K562 (cell line): ENCODE measurements at regions not wholly inside any gene's neighbourhood (a gene's known extent, or its start where the extent isn't known, plus 50 kb on each side); places are given as distances from the start of the nearest gene placed in this dataset.

ENCODE experiments used
- ATAC-seq: fragments of 200-7000 bp; cut with Tn5 transposase; 3 replicates; pipeline ENCODE4 v1.9.1; 2020; ENCODE audit warnings: moderate library complexity
- BruUV-seq: library from RNA; stranded (reverse); fragments of 400-500 nt; replicated peaks from 2 replicates; lab custom pipeline; 2021; lab: Mats Ljungman, UMichigan
- CTCF ChIA-PET: fragments of 300-600 bp; formaldehyde crosslinking; extraction: SDS; loops from one replicate; lab custom pipeline; 2021; ENCODE audit warnings: low intra/inter-chr PET ratio; lab: Yijun Ruan, JAX
- POLR2A ChIA-PET: fragments of 300-600, 350-650 bp; sonication (Branson Sonifier 250); formaldehyde crosslinking; extraction: SDS; loops from one replicate; lab custom pipeline; 2021; ENCODE audit warnings: antibody characterized with exemption, inconsistent platforms; lab: Yijun Ruan, JAX
- DNase-seq, 4 experiments: peaks; one replicate each; pipeline versions ENCODE4 v3.0.0 to v3.0.0-alpha.2; 2011 to 2018; ENCODE audit warnings: low spot score in 3 of 4, mixed read lengths in 3 of 4; ENCODE audit errors: extremely low read depth in 1 of 4
- FAIRE-seq: peaks from 2 replicates; lab custom pipeline; 2011; peaks lifted over from hg19 to GRCh38; lab: Jason Lieb, UNC
- H2AFZ ChIP-seq: 2 replicates; pipeline ENCODE4 v1.6.0; 2011; ENCODE audit warnings: low read depth, low read length, control low read depth, inconsistent platforms
- H3K27ac ChIP-seq: fragments of 200-600 bp; 3 replicates; pipeline ENCODE4 v1.8.0; 2011; ENCODE audit warnings: low read depth, mild to moderate bottlenecking, control low read depth, inconsistent platforms, low read length, moderate library complexity, mixed read lengths; ENCODE audit errors: extremely low read depth
- H3K27me3 ChIP-seq, 2 experiments: fragments of 300-600 bp in 1 of 2; 2 replicates in 1 of 2; 3 replicates in 1 of 2; pipeline versions ENCODE4 v1.6.0 to v1.8.0; 2011; ENCODE audit warnings: inconsistent platforms in 2 of 2, low read length in 2 of 2, mild to moderate bottlenecking in 1 of 2, mixed read lengths in 1 of 2, moderate library complexity in 1 of 2; ENCODE audit not compliant: control insufficient read depth in 2 of 2, insufficient read depth in 2 of 2
- H3K36me3 ChIP-seq: fragments of 300-600 bp; 3 replicates; pipeline ENCODE4 v1.8.0; 2011; ENCODE audit warnings: mild to moderate bottlenecking, low read length, inconsistent platforms; ENCODE audit not compliant: control insufficient read depth, insufficient read depth
- H3K4me1 ChIP-seq, 2 experiments: fragments of 200-600 bp in 1 of 2; replicated peaks in 1 of 2; 2 replicates in 1 of 2; 3 replicates in 1 of 2; pipeline versions ENCODE4 v1.5.1 to v1.8.0; 2011; ENCODE audit warnings: inconsistent platforms in 2 of 2, low read length in 2 of 2, mild to moderate bottlenecking in 1 of 2, mixed read lengths in 1 of 2, moderate library complexity in 1 of 2; ENCODE audit not compliant: control insufficient read depth in 2 of 2, insufficient read depth in 2 of 2
- H3K4me2 ChIP-seq: 2 replicates; pipeline ENCODE4 v1.6.1; 2011; ENCODE audit warnings: low read length, control low read depth, inconsistent platforms, mixed read lengths; ENCODE audit not compliant: insufficient read depth
- H3K4me3 ChIP-seq: fragments of 200-600 bp; sonication (generic), shearing (Covaris generic); 2 replicates; pipeline ENCODE4 v1.5.1; 2016; ENCODE audit warnings: control low read depth, inconsistent platforms
- H3K79me2 ChIP-seq: fragments of 200-600 bp; 3 replicates; pipeline ENCODE4 v1.8.0; 2011; ENCODE audit warnings: low read length, inconsistent platforms; ENCODE audit not compliant: control insufficient read depth, insufficient read depth
- H3K9ac ChIP-seq, 2 experiments: 2 replicates each; pipeline versions ENCODE4 v1.6.0 to v1.6.1; 2011; ENCODE audit warnings: low read depth in 2 of 2, low read length in 2 of 2, control low read depth in 1 of 2, inconsistent platforms in 1 of 2, mild to moderate bottlenecking in 1 of 2, mixed read lengths in 1 of 2; ENCODE audit not compliant: insufficient read depth in 1 of 2
- H3K9me1 ChIP-seq: one replicate; pipeline ENCODE4 v1.6.0; 2011; ENCODE audit warnings: inconsistent platforms, mild to moderate bottlenecking, low read length, moderate library complexity; ENCODE audit not compliant: control insufficient read depth, insufficient read depth
- H3K9me3 ChIP-seq: replicated peaks from 2 replicates; pipeline ENCODE4 v1.5.1; 2011; ENCODE audit warnings: low read depth, low read length, inconsistent platforms; ENCODE audit not compliant: control insufficient read depth, insufficient read depth
- H4K20me1 ChIP-seq: replicated peaks from 2 replicates; pipeline ENCODE4 v1.6.1; 2011; ENCODE audit warnings: low read length, inconsistent platforms, mixed read lengths; ENCODE audit not compliant: control insufficient read depth, insufficient read depth
- CHD2 ChIP-seq: IDR thresholded peaks from 2 replicates; pipeline ENCODE4 v1.6.1; 2011; ENCODE audit warnings: low read depth, low read length
- FOXK2 ChIP-seq, 2 experiments: fragments of 450-650 bp; IDR thresholded peaks in 1 of 2; conservative IDR thresholded peaks in 1 of 2; 2 replicates each; pipeline ENCODE4 v1.6.1; 2016; ENCODE audit warnings: low read depth in 2 of 2, mild to moderate bottlenecking in 1 of 2
- IRF9 ChIP-seq: fragments of 450-650 bp; IDR thresholded peaks from 2 replicates; pipeline ENCODE4 v1.6.1; 2016; ENCODE audit warnings: missing biosample characterization, missing genetic modification characterization
- KHSRP ChIP-seq: fragments of 450-650 bp; IDR thresholded peaks from 2 replicates; pipeline ENCODE4 v1.6.1; 2017
- MYNN ChIP-seq, 2 experiments: sonication (generic); formaldehyde crosslinking in 1 of 2; IDR thresholded peaks; 2 replicates each; pipeline versions ENCODE4 v1.5.0 to v1.6.1; 2016 to 2020; ENCODE audit warnings: antibody characterized with exemption in 1 of 2, missing genetic modification reagents in 1 of 2
- NCOA4 ChIP-seq: fragments of 450-650 bp; IDR thresholded peaks from 2 replicates; pipeline ENCODE4 v1.6.1; 2018; ENCODE audit warnings: mild to moderate bottlenecking; ENCODE audit not compliant: partially characterized antibody
- SMARCC2 ChIP-seq: fragments of 450-650 bp; IDR thresholded peaks from 2 replicates; pipeline ENCODE4 v1.6.1; 2017; ENCODE audit warnings: antibody characterized with exemption, moderate library complexity, mild to moderate bottlenecking, low read depth
- STAG1 ChIP-seq: sonication (generic); formaldehyde crosslinking; IDR thresholded peaks from 2 replicates; pipeline ENCODE4 v1.5.0; 2020; ENCODE audit warnings: missing genetic modification reagents, borderline replicate concordance
- ZKSCAN8 ChIP-seq: fragments of 200-800 bp; sonication (Bioruptor generic); IDR thresholded peaks from 2 replicates; pipeline ENCODE4 v1.6.1; 2016; ENCODE audit warnings: missing genetic modification characterization, missing compliant biosample characterization
- ZNF217 ChIP-seq: sonication (generic); formaldehyde crosslinking; IDR thresholded peaks from 2 replicates; pipeline ENCODE4 v1.8.0; 2022; ENCODE audit warnings: mild to moderate bottlenecking, missing genetic modification reagents
- ZNF384 ChIP-seq: IDR thresholded peaks from 2 replicates; pipeline ENCODE4 v1.6.1; 2012; ENCODE audit warnings: low read depth, low read length, improper control_type of control experiment
- ZNF431 ChIP-seq: sonication (generic); formaldehyde crosslinking; IDR thresholded peaks from 2 replicates; pipeline ENCODE4 v1.8.0; 2022; ENCODE audit warnings: mild to moderate bottlenecking, missing genetic modification reagents
- WGBS: fragments of 100-300 bp; shearing (Covaris generic); methylation state at CpG from one replicate; pipeline ENCODE4 v1.1.6; 2016; ENCODE audit warnings: low coverage, mixed read lengths; ENCODE audit not compliant: insufficient coverage; ENCODE audit errors: missing lambda C conversion rate; 5-methylcytosine and 5-hydroxymethylcytosine counted together
- in situ Hi-C: fragments of 300-500 bp; cut with MboI; formaldehyde crosslinking; loops from 4 replicates; pipeline ENCODE4 v1.15.0; 2018; ENCODE audit warnings: inconsistent platforms, mixed read lengths
- intact Hi-C: fragments of 100-400 bp; cut with micrococcal nuclease; formaldehyde crosslinking; loops from 2 replicates; pipeline ENCODE4 v1.14.2; 2022

- no peak for FAIRE-seq
- Histone ChIP-seq H3K79me2 (no peaks in the 10 kb centered on the region), H3K4me3 (no peak overlapping the region), H3K27me3 (no peaks in the 10 kb centered on the region), H3K4me2 (no peak overlapping the region), H2AFZ (no peak overlapping the region), H3K27ac (no peak overlapping the region), H3K4me1 (no peaks in the 10 kb centered on the region), H3K9ac (no peak overlapping the region), H3K9me3 (no peaks in the 10 kb centered on the region), H3K36me3 (no peaks in the 10 kb centered on the region), H4K20me1 (no peaks in the 10 kb centered on the region), H3K9me1 (no peaks in the 10 kb centered on the region)
- no peak for TF ChIP-seq SMARCC2
- TF ChIP-seq ZNF217, result no peak
- no peak for TF ChIP-seq ZKSCAN8 (CRISPR knock-in tag)
- TF ChIP-seq MYNN (IDR thresholded peaks at IDR 0.05), result no peak
- TF ChIP-seq MYNN (CRISPR knock-in tag; IDR thresholded peaks at IDR 0.05), result no peak
- POLR2A ChIA-PET, result interaction anchor here (0.7 to 1.1 kb wide), 2 partner anchors 9 to 16 kb away, joined by 4 read pairs; no protein-coding TSS in a partner anchor
- CTCF ChIA-PET, result interaction anchor here (1.8 to 1.9 kb wide), 2 partner anchors 301 to 303 kb away, joined by 8 to 10 read pairs; no protein-coding TSS in a partner anchor
- BruUV-seq, result no TSS peak
- intact Hi-C loops (loop anchor here (5.0 kb wide), 2 partner anchors 45 to 165 kb away; partner anchors contain the start of gene PALMD), in situ Hi-C loops (no loop called here)
- no peak for DNase-seq
- no peak for ATAC-seq
- 0% methylated on average over 2 of the region's 2 CpGs for WGBS
These were observed 163.6 kb upstream of the PALMD start for GRCh38 chr1:99482286-99482685.

- no peaks in the 10 kb centered on the region for H4K20me1 ChIP-seq
- BruUV-seq, result no TSS peak
- no peak overlapping the region for H3K9ac ChIP-seq
- no peak overlapping the region for H2AFZ ChIP-seq
- TF ChIP-seq CHD2 (peak; percentile 43; the same call in 1 of the 2 replicates), KHSRP (no peak), FOXK2 (conservative IDR thresholded peaks at IDR 0.05 in 1 of 2, IDR thresholded peaks at IDR 0.05 in 1 of 2; ENCODE audit: low read depth in 2 of 2) (no peak), IRF9 (tag) (no peak), NCOA4 (no peak), STAG1 (CRISPR knock-in tag) (no peak), ZNF384 (no peak), ZNF431 (CRISPR knock-in tag) (peak; percentile 92)
- TF ChIP-seq, all 486 proteins: peak for 2
- intact Hi-C loops, result loop anchor here (5.0 kb wide), 2 partner anchors 45 to 165 kb away; partner anchors contain the start of gene PALMD
- Histone ChIP-seq H3K4me1 (no peaks in the 10 kb centered on the region), H3K27ac (no peak overlapping the region), H3K4me2 (no peak overlapping the region), H3K27me3 (no peaks in the 10 kb centered on the region), H3K79me2 (no peaks in the 10 kb centered on the region), H3K9me3 (no peaks in the 10 kb centered on the region), H3K4me3 (no peak overlapping the region), H3K9me1 (no peaks in the 10 kb centered on the region), H3K36me3 (no peaks in the 10 kb centered on the region)
- DNase-seq, result no peak
- FAIRE-seq, result no peak
- no peak for ATAC-seq
- WGBS, result 15% methylated on average over 4 of the region's 4 CpGs
- in situ Hi-C loops, result no loop called here
- ChIA-PET CTCF (interaction anchor here (1.8 to 1.9 kb wide), 2 partner anchors 302 to 303 kb away, joined by 8 to 10 read pairs; no protein-coding TSS in a partner anchor), POLR2A (interaction anchor here (1.1 kb wide), 1 partner anchor 15 kb away, joined by 4 read pairs; no protein-coding TSS in a partner anchor)
These were observed 163.2 kb upstream of the PALMD start for GRCh38 chr1:99482750-99483149.
